ENCODE measurements at regions not wholly inside any gene's neighbourhood (a gene's known extent, or its start where the extent isn't known, plus 50 kb on each side); places are given as distances from the start of the nearest gene placed in this dataset.

GRCh38 chr7:10239695-10240345, 733.9 kb upstream of the PHF14 start:
- Histone ChIP-seq H3K4me1 (ENCODE audit: insufficient read depth, low read length, poor library complexity, severe bottlenecking) (no peaks in the 10 kb centered on the region), H3K4me3 (ENCODE audit: low read depth, low read length, poor library complexity, severe bottlenecking) (no peak overlapping the region), H3K9me3 (ENCODE audit: low read depth, low read length, poor library complexity, severe bottlenecking) (peaks cover 10% of the 10 kb centered on the region), H3K27me3 (replicated peaks; ENCODE audit: insufficient read depth, low read depth, low read length, poor library complexity) (no peaks in the 10 kb centered on the region), H3K27ac (ENCODE audit: low read depth, low read length, poor library complexity, severe bottlenecking) (no peak overlapping the region), H3K36me3 (ENCODE audit: insufficient read depth, low read length, poor library complexity, severe bottlenecking) (no peaks in the 10 kb centered on the region)
- no peak for DNase-seq (ENCODE audit: low spot score)
- TF ChIP-seq EZH2 (IDR thresholded peaks at IDR 0.05; ENCODE audit: borderline replicate concordance, low read depth, low read length, poor library complexity, severe bottlenecking), result no peak
- no peak for TF ChIP-seq CTCF (conservative IDR thresholded peaks at IDR 0.05; ENCODE audit: low read depth, low read length)
- no TSS peak for BruUV-seq (replicated peaks)
- intact Hi-C loops (cut with micrococcal nuclease; ENCODE audit: unreplicated experiment), result no loop called here
- ChIA-PET CTCF (no interaction called here), POLR2A (ENCODE audit: low non-redundant PET) (no interaction called here)

GRCh38 chr7:10245406-10245805, 728.3 kb upstream of the PHF14 start:
- H3K9me3 ChIP-seq (ENCODE audit: low read depth, low read length, poor library complexity, severe bottlenecking), result peaks cover 17% of the 10 kb centered on the region
- no peaks in the 10 kb centered on the region for H3K4me1 ChIP-seq (ENCODE audit: insufficient read depth, low read length, poor library complexity, severe bottlenecking)
- no peaks in the 10 kb centered on the region for H3K27me3 ChIP-seq (replicated peaks; ENCODE audit: insufficient read depth, low read depth, low read length, poor library complexity)
- H3K36me3 ChIP-seq (ENCODE audit: insufficient read depth, low read length, poor library complexity, severe bottlenecking), result no peaks in the 10 kb centered on the region
- BruUV-seq (replicated peaks), result no TSS peak
- H3K27ac ChIP-seq (ENCODE audit: low read depth, low read length, poor library complexity, severe bottlenecking), result no peak overlapping the region
- no peak for TF ChIP-seq CTCF (conservative IDR thresholded peaks at IDR 0.05; ENCODE audit: low read depth, low read length)
- no peak for TF ChIP-seq EZH2 (IDR thresholded peaks at IDR 0.05; ENCODE audit: borderline replicate concordance, low read depth, low read length, poor library complexity, severe bottlenecking)
- ChIA-PET POLR2A (ENCODE audit: low non-redundant PET) (no interaction called here), CTCF (no interaction called here)
- DNase-seq (ENCODE audit: low spot score), result no peak
- intact Hi-C loops (cut with micrococcal nuclease; ENCODE audit: unreplicated experiment), result no loop called here
- H3K4me3 ChIP-seq (ENCODE audit: low read depth, low read length, poor library complexity, severe bottlenecking), result no peak overlapping the region

GRCh38 chr7:10257438-10257837, 716.2 kb upstream of the PHF14 start:
- Histone ChIP-seq H3K4me3 (ENCODE audit: low read depth, low read length, poor library complexity, severe bottlenecking) (no peak overlapping the region), H3K36me3 (ENCODE audit: insufficient read depth, low read length, poor library complexity, severe bottlenecking) (no peaks in the 10 kb centered on the region), H3K9me3 (ENCODE audit: low read depth, low read length, poor library complexity, severe bottlenecking) (peaks cover 13% of the 10 kb centered on the region), H3K4me1 (ENCODE audit: insufficient read depth, low read length, poor library complexity, severe bottlenecking) (no peaks in the 10 kb centered on the region), H3K27me3 (replicated peaks; ENCODE audit: insufficient read depth, low read depth, low read length, poor library complexity) (no peaks in the 10 kb centered on the region), H3K27ac (ENCODE audit: low read depth, low read length, poor library complexity, severe bottlenecking) (no peak overlapping the region)
- CTCF ChIA-PET, result no interaction called here
- no TSS peak for BruUV-seq (replicated peaks)
- intact Hi-C loops (cut with micrococcal nuclease; ENCODE audit: unreplicated experiment), result no loop called here
- no peak for TF ChIP-seq EZH2 (IDR thresholded peaks at IDR 0.05; ENCODE audit: borderline replicate concordance, low read depth, low read length, poor library complexity, severe bottlenecking)
- TF ChIP-seq CTCF (conservative IDR thresholded peaks at IDR 0.05; ENCODE audit: low read depth, low read length), result no peak
- POLR2A ChIA-PET (ENCODE audit: low non-redundant PET), result no interaction called here
- DNase-seq (ENCODE audit: low spot score), result no peak
